ENCODE measurements at regions not wholly inside any gene's neighbourhood (a gene's known extent, or its start where the extent isn't known, plus 50 kb on each side); places are given as distances from the start of the nearest gene placed in this dataset.

- Histone ChIP-seq H2AFZ (ENCODE audit: low read depth, low read length) (no peak overlapping the region), H3K79me2 (ENCODE audit: insufficient read depth, low read length) (no peaks in the 10 kb centered on the region), H3K36me3 (ENCODE audit: insufficient read depth, low read length) (no peaks in the 10 kb centered on the region), H3K9ac (ENCODE audit: low read depth, low read length) (no peak overlapping the region), H3K4me2 (ENCODE audit: insufficient read depth, low read length) (no peak overlapping the region), H3K4me3 (ENCODE audit: low read depth in 1 of 2, low read length in 2 of 2) (no peak overlapping the region), H3K4me1 (ENCODE audit: insufficient read depth, low read length) (no peaks in the 10 kb centered on the region), H4K20me1 (ENCODE audit: insufficient read depth, low read length) (no peaks in the 10 kb centered on the region), H3K9me3 (ENCODE audit: insufficient read depth, low read length, severe bottlenecking) (no peaks in the 10 kb centered on the region), H3K27ac (ENCODE audit: low read length) (no peak overlapping the region), H3K27me3 (ENCODE audit: insufficient read depth, low read length, poor library complexity) (no peaks in the 10 kb centered on the region)
- ATAC-seq (ENCODE audit: insufficient read depth, low read depth) (no peak), DNase-seq (no peak)
- TF ChIP-seq CTCF (IDR thresholded peaks at IDR 0.05; ENCODE audit: borderline replicate concordance, extremely low read depth, low read length, poor library complexity, severe bottlenecking) = no peak
Observed at GRCh38 chr2:14051401-14051800, 581.1 kb upstream of the LRATD1 start.

GRCh38 chr2:14053105-14053504, 579.4 kb upstream of the LRATD1 start:
- no peak for ATAC-seq (ENCODE audit: insufficient read depth, low read depth)
- no peak overlapping the region for H3K27ac ChIP-seq (ENCODE audit: low read length)
- H3K36me3 ChIP-seq (ENCODE audit: insufficient read depth, low read length) = no peaks in the 10 kb centered on the region
- no peak overlapping the region for H3K4me2 ChIP-seq (ENCODE audit: insufficient read depth, low read length)
- DNase-seq = no peak
- no peak overlapping the region for H2AFZ ChIP-seq (ENCODE audit: low read depth, low read length)
- no peaks in the 10 kb centered on the region for H3K9me3 ChIP-seq (ENCODE audit: insufficient read depth, low read length, severe bottlenecking)
- TF ChIP-seq EZH2 (IDR thresholded peaks at IDR 0.05; ENCODE audit: borderline replicate concordance, low read depth, low read length, severe bottlenecking) (no peak), CTCF (IDR thresholded peaks at IDR 0.05; ENCODE audit: borderline replicate concordance, extremely low read depth, low read length, poor library complexity, severe bottlenecking) (no peak)
- no peaks in the 10 kb centered on the region for H3K27me3 ChIP-seq (ENCODE audit: insufficient read depth, low read length, poor library complexity)
- no peak overlapping the region for H3K9ac ChIP-seq (ENCODE audit: low read depth, low read length)
- no peaks in the 10 kb centered on the region for H3K79me2 ChIP-seq (ENCODE audit: insufficient read depth, low read length)
- H4K20me1 ChIP-seq (ENCODE audit: insufficient read depth, low read length) = no peaks in the 10 kb centered on the region
- no peak overlapping the region for H3K4me3 ChIP-seq (ENCODE audit: low read depth in 1 of 2, low read length in 2 of 2)
- no peaks in the 10 kb centered on the region for H3K4me1 ChIP-seq (ENCODE audit: insufficient read depth, low read length)

- Histone ChIP-seq H3K27me3 (ENCODE audit: insufficient read depth, low read length, poor library complexity) (no peaks in the 10 kb centered on the region), H3K27ac (ENCODE audit: low read length) (no peak overlapping the region), H4K20me1 (ENCODE audit: insufficient read depth, low read length) (no peaks in the 10 kb centered on the region), H3K36me3 (ENCODE audit: insufficient read depth, low read length) (no peaks in the 10 kb centered on the region), H3K9ac (ENCODE audit: low read depth, low read length) (no peak overlapping the region), H3K9me3 (ENCODE audit: insufficient read depth, low read length, severe bottlenecking) (no peaks in the 10 kb centered on the region), H3K4me2 (ENCODE audit: insufficient read depth, low read length) (no peak overlapping the region), H2AFZ (ENCODE audit: low read depth, low read length) (no peak overlapping the region), H3K4me1 (ENCODE audit: insufficient read depth, low read length) (no peaks in the 10 kb centered on the region), H3K4me3 (ENCODE audit: low read depth in 1 of 2, low read length in 2 of 2) (no peak overlapping the region), H3K79me2 (ENCODE audit: insufficient read depth, low read length) (no peaks in the 10 kb centered on the region)
- TF ChIP-seq EZH2 (IDR thresholded peaks at IDR 0.05; ENCODE audit: borderline replicate concordance, low read depth, low read length, severe bottlenecking) (no peak), CTCF (IDR thresholded peaks at IDR 0.05; ENCODE audit: borderline replicate concordance, extremely low read depth, low read length, poor library complexity, severe bottlenecking) (no peak)
- DNase-seq (no peak), ATAC-seq (ENCODE audit: insufficient read depth, low read depth) (no peak)
Observed at GRCh38 chr2:14064346-14064745, 568.2 kb upstream of the LRATD1 start.

GRCh38 chr2:14072338-14072737, 560.2 kb upstream of the LRATD1 start:
- no peaks in the 10 kb centered on the region for H3K36me3 ChIP-seq (ENCODE audit: insufficient read depth, low read length)
- H2AFZ ChIP-seq (ENCODE audit: low read depth, low read length) = no peak overlapping the region
- DNase-seq = no peak
- H3K4me2 ChIP-seq (ENCODE audit: insufficient read depth, low read length) = no peak overlapping the region
- no peaks in the 10 kb centered on the region for H3K9me3 ChIP-seq (ENCODE audit: insufficient read depth, low read length, severe bottlenecking)
- H4K20me1 ChIP-seq (ENCODE audit: insufficient read depth, low read length) = no peaks in the 10 kb centered on the region
- no peaks in the 10 kb centered on the region for H3K27me3 ChIP-seq (ENCODE audit: insufficient read depth, low read length, poor library complexity)
- no peak overlapping the region for H3K27ac ChIP-seq (ENCODE audit: low read length)
- H3K4me1 ChIP-seq (ENCODE audit: insufficient read depth, low read length) = no peaks in the 10 kb centered on the region
- no peak overlapping the region for H3K4me3 ChIP-seq (ENCODE audit: low read depth in 1 of 2, low read length in 2 of 2)
- H3K9ac ChIP-seq (ENCODE audit: low read depth, low read length) = no peak overlapping the region
- no peak for ATAC-seq (ENCODE audit: insufficient read depth, low read depth)
- no peaks in the 10 kb centered on the region for H3K79me2 ChIP-seq (ENCODE audit: insufficient read depth, low read length)
- no peak for TF ChIP-seq EZH2 (IDR thresholded peaks at IDR 0.05; ENCODE audit: borderline replicate concordance, low read depth, low read length, severe bottlenecking)
- TF ChIP-seq CTCF (IDR thresholded peaks at IDR 0.05; ENCODE audit: borderline replicate concordance, extremely low read depth, low read length, poor library complexity, severe bottlenecking) = no peak
